ENCODE measurements at regions not wholly inside any gene's neighbourhood (a gene's known extent, or its start where the extent isn't known, plus 50 kb on each side); places are given as distances from the start of the nearest gene placed in this dataset.

DNA sequence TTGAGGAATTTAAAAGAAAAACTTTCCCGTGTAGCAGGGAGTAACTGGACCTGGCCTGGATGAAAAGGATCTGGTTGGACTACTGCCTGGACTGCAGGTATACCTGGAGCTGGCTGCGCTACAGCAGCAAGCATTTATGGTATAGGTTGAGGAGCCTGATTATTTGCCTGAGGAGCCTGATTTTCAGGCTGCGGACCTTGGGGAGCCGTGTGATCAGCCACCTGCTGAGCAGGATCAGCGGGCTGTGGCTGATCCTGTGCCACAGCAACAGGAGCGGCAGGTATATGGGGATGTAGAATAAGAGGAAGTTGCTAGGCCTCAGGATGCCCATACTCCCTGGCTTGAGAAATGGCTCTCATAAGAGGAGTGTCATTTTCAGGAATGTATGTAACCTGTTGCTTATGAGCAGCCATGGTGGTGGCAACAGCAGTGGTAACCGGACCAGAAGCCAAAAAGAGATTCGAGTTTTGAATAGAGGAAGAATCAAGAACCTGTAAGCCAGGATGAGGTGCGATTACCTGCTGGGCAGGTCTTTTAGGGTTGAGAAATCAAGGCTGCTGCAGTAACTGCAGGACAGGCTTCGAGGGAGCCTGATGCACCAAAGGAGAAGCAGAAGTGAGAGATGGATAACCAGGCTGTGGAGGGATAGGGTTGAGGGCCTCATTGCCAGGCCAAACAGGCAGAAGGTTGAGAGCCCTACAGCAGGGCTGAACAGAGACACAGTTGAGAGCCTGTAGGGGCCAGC lies 60.9 kb upstream of the ARL4D start:
- TF ChIP-seq, protein P1, sequence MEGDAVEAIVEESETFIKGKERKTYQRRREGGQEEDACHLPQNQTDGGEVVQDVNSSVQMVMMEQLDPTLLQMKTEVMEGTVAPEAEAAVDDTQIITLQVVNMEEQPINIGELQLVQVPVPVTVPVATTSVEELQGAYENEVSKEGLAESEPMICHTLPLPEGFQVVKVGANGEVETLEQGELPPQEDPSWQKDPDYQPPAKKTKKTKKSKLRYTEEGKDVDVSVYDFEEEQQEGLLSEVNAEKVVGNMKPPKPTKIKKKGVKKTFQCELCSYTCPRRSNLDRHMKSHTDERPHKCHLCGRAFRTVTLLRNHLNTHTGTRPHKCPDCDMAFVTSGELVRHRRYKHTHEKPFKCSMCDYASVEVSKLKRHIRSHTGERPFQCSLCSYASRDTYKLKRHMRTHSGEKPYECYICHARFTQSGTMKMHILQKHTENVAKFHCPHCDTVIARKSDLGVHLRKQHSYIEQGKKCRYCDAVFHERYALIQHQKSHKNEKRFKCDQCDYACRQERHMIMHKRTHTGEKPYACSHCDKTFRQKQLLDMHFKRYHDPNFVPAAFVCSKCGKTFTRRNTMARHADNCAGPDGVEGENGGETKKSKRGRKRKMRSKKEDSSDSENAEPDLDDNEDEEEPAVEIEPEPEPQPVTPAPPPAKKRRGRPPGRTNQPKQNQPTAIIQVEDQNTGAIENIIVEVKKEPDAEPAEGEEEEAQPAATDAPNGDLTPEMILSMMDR (IDR thresholded peaks at IDR 0.05; ENCODE audit: insufficient read depth, low read depth, low read length), result no peak
- no peak for DNase-seq (ENCODE audit: low read depth)
- Histone ChIP-seq H3K27me3 (ENCODE audit: control insufficient read depth, insufficient read depth, low read length) (no peaks in the 10 kb centered on the region), H3K4me3 (ENCODE audit: low read depth, low read length) (no peak overlapping the region), H3K36me3 (ENCODE audit: control insufficient read depth, insufficient read depth, low read length) (no peaks in the 10 kb centered on the region)
- CTCF ChIA-PET, result interaction anchor here (1.2 to 2.6 kb wide), 5 partner anchors 16 to 313 kb away, joined by 5 to 8 read pairs (median 6); partner anchors contain the start of genes DHX8 and RND2
- POLR2A ChIA-PET, result no interaction called here

- no peak for DNase-seq (ENCODE audit: low read depth)
- TF ChIP-seq, protein P1 (IDR thresholded peaks at IDR 0.05; ENCODE audit: insufficient read depth, low read depth, low read length), result no peak
- Histone ChIP-seq H3K27me3 (ENCODE audit: control insufficient read depth, insufficient read depth, low read length) (no peaks in the 10 kb centered on the region), H3K4me3 (ENCODE audit: low read depth, low read length) (no peak overlapping the region), H3K36me3 (ENCODE audit: control insufficient read depth, insufficient read depth, low read length) (no peaks in the 10 kb centered on the region)
- ChIA-PET CTCF (interaction anchor here (0.6 to 3.8 kb wide), 14 partner anchors 8 to 554 kb away, joined by 3 to 20 read pairs (median 4); partner anchors contain the start of gene WNK4), POLR2A (no interaction called here)
Measured at GRCh38 chr17:43334738-43335402, 63.9 kb upstream of the ARL4D start.

DNA sequence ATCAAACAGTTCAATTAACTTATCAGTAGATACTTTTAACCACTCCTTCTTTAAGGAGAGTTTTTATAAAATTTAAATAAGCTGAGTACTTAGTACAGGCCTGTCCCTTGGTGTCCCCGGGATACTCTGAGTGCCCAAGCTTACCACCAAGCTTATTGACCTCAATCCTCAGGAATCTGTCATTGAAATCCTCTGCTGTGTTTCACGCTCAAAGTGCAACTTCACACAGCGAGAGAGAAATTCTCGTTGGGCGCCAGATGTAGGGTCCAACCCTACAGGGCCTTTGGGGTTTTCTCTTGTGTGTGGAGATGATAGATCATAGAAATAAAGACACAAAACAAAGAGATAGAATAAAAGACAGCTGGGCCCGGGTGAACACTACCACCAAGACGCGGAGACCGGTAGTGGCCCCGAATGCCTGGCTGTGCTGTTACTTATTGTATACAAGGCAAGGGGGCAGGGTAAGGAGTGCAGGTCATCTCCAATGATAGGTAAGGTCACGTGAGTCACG lies 65.3 kb upstream of the ARL4D start:
- no peaks in the 10 kb centered on the region for H3K36me3 ChIP-seq (ENCODE audit: control insufficient read depth, insufficient read depth, low read length)
- ChIA-PET POLR2A (interaction anchor here (0.5 kb wide), 1 partner anchor 34 kb away, joined by 3 read pairs; no protein-coding TSS in a partner anchor), CTCF (interaction anchor here (1.1 to 3.8 kb wide), 7 partner anchors 8 to 309 kb away, joined by 3 to 20 read pairs (median 9); no protein-coding TSS in a partner anchor)
- no peak overlapping the region for H3K4me3 ChIP-seq (ENCODE audit: low read depth, low read length)
- TF ChIP-seq, protein P1 (IDR thresholded peaks at IDR 0.05; ENCODE audit: insufficient read depth, low read depth, low read length), result no peak
- H3K27me3 ChIP-seq (ENCODE audit: control insufficient read depth, insufficient read depth, low read length), result no peaks in the 10 kb centered on the region
- DNase-seq (ENCODE audit: low read depth), result no peak

DNA sequence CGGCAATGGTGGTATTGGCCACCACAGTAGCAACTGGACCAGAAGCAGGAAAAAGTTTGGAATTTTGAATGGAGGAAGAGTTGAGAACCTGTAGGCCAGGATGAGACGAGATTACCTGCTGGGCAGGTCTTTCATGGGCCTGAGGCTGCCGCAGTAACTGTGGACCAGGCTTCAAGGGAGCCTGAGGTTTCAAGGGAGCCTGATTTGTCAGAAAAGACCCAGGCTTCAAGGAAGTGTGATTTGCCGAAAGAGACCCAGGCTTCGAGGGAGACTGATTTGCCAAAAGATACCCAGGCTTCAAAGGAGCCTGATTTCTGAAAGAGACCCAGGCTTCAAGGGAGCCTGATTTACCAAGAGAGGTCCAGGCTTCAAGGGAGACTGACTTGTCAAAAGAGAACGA lies 66.6 kb upstream of the ARL4D start:
- TF ChIP-seq, protein P1 (IDR thresholded peaks at IDR 0.05; ENCODE audit: insufficient read depth, low read depth, low read length), result no peak
- CTCF ChIA-PET, result interaction anchor here (1.7 to 3.8 kb wide), 2 partner anchors 17 to 23 kb away, joined by 3 to 20 read pairs; no protein-coding TSS in a partner anchor

More for the DNA sequence above, 66.6 kb upstream of the ARL4D start:
- no peaks in the 10 kb centered on the region for H3K27me3 ChIP-seq (ENCODE audit: control insufficient read depth, insufficient read depth, low read length)
- no peaks in the 10 kb centered on the region for H3K36me3 ChIP-seq (ENCODE audit: control insufficient read depth, insufficient read depth, low read length)
- POLR2A ChIA-PET, result no interaction called here
- no peak overlapping the region for H3K4me3 ChIP-seq (ENCODE audit: low read depth, low read length)
- no peak for DNase-seq (ENCODE audit: low read depth)
